Tongue (tissue), 1 donor: ENCODE measurements at regions not wholly inside any gene's neighbourhood (a gene's known extent, or its start where the extent isn't known, plus 50 kb on each side); places are given as distances from the start of the nearest gene placed in this dataset.
"Not testable (repeated sequence)": the region's sequence is repeated elsewhere in the genome, so short reads cannot be mapped to it uniquely, and the experiment has no call there.

ENCODE experiments used
- DNase-seq: peaks from one replicate; pipeline ENCODE4 v3.0.0-alpha.2; 2015

GRCh38 chr6:130557481-130558112 is 191.8 kb downstream of the TMEM200A start:
- no peak for DNase-seq

DNA sequence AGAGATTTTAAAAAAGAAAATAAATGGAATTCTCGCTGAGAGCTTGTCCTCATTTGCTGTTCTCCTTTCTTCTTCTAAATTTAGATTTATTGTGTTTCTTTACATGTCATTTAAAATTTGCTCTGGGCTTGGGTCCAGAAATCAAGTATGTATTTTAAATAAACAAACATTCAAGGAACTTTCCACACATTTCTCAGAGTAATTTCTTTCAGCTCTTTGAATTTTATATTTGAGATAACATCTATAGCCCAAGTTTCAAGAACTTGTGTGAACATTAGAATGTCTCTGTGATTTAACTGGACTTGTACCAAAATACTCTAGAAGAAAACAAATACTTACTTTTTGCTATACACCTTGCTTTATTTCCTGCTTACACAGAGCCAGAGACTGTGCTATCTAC is 192.3 kb downstream of the TMEM200A start:
- no peak for DNase-seq

DNA sequence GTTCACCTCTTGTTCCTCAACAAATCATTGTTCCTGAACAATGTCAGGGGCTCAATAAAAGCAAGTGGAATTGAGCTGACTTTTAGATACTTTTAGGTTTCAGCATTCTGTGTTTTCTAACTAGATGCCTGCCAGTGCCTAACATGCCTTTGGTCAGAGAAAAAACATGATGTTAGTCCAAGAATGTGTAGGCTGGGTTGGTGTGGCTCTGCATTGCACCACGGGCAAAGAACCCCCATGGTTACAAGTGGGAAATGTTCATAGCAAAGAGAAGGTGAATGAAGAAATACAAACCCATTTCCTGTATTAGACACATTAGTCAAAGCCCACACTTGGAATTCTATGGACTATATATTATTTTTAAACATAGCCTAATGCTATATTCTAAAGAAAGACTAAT is 193.3 kb downstream of the TMEM200A start:
- DNase-seq, result no peak

DNA sequence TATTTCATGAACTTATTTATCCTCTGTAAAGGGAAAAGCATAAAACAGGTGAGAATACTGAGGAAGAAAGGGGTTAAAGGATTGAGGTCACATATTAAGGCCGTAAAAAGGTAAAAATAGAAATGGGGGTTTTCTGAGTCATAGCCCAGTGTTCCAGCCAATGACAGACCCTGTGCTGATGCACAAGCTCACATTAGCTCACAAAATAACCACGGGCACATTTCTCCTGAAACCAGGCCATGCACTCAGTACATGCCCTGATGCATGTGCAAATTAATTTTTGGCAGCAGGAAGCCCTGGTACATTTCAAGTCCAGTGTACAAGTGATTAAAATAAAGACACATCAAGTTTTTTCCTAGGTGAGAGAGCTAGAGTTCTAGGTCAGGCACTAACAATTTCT is 194.4 kb downstream of the TMEM200A start:
- DNase-seq, result no peak

DNA sequence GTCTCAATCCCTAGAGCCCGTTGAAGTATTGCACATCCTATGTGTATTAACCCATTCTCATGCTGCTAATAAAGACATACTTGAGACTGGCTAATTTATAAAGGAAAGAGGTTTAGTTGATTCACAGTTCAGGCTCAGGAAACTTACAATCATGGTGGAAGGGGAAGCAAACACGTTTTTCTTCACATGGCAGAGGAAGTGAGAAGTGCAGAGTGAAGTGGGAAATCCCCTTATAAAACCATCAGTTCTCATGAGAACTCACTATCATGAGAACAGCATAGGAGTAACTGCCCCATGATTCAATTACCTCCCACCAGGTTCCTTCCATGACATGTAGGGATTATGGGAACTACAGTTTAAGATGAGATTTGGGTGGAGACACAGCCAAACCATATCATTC is 195.3 kb downstream of the TMEM200A start:
- DNase-seq, result not testable (repeated sequence)

DNA sequence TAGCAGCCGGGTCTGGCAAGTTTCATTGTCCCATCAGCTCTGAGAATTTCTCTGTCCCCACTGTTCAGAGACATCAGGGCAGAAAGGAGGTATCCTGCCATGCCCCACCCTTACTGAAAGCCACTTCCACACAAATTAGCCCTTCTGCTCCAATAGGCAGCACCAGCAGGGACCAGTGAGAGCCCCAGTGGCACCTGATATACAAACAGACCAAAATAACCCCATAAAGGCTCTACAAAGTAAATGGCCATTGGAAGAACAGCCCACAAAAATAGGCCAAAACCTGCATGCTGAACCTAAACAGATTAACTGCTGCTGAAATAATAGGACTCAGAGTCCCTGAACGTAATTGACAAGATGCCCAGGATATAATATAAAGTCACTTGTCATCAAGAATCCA is 199.9 kb downstream of the TMEM200A start:
- DNase-seq, result no peak

GRCh38 chr6:130574146-130574545 is 208.3 kb downstream of the TMEM200A start:
- DNase-seq, result peak; percentile 82

- no peak for DNase-seq
Measured at GRCh38 chr6:130575557-130575956, 209.7 kb downstream of the TMEM200A start.

GRCh38 chr6:130575971-130576370 is 210.2 kb downstream of the TMEM200A start:
- DNase-seq, result peak; percentile 15

DNA sequence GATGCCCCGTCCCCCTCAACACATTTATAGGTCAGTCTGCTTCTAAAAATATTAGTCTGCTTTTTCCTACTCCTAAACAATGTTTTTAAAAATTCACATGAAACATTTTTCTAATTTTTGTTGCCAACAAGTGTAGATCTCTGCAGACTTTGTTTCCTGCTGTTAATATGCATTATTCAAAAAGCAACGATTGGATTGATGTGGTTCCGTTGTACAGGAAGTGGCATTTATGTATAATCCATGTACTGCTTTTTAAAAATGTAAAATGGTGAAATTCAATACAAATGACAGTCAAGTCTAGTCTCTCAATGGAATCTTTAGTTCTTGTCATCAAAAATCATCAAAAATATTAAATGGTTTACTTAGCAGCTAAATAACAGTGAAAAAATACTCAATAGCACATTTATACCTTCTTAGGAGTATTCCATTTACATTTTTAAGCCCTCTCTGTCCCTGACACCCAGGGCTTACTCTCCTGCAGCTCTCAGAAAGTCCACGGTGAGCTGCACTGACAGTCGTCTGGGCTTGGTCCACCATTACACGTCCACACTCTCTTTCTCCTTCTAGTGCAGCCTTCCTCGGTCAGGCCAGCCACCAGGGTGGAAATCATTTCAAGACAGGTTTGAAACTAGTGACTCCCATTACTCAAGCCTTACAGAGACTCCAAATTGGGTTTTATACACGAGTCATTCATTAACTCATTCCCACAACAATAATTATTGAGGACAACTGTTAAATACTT is 211.5 kb downstream of the TMEM200A start:
- DNase-seq, result no peak

- no peak for DNase-seq
Measured at GRCh38 chr6:130578713-130579112, 212.9 kb downstream of the TMEM200A start.

GRCh38 chr6:130583268-130583667 is 217.5 kb downstream of the TMEM200A start:
- DNase-seq, result no peak

GRCh38 chr6:130585587-130585986 is 219.8 kb downstream of the TMEM200A start:
- DNase-seq, result no peak

- no peak for DNase-seq
Measured at GRCh38 chr6:130587778-130588520, 222.1 kb downstream of the TMEM200A start.

DNA sequence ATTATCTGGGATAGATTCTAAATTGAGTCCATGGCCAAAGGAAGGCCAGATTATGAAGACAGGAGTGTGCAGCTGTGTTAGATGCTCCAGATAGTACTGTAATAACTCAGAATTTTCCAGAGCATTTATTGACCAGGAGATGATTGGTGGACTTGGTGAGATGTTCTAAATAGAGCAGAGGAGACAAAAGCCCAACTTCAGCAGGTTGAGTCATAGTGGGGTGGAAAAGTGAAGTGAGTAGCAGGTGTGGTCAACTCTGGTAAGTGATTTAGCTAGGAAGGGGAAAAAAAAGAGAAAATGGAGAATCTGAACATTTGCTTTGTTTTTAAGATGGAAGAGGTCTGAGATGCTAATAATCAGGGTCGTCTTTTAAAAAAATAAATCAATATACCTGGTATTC is 227.4 kb downstream of the TMEM200A start:
- no peak for DNase-seq

DNA sequence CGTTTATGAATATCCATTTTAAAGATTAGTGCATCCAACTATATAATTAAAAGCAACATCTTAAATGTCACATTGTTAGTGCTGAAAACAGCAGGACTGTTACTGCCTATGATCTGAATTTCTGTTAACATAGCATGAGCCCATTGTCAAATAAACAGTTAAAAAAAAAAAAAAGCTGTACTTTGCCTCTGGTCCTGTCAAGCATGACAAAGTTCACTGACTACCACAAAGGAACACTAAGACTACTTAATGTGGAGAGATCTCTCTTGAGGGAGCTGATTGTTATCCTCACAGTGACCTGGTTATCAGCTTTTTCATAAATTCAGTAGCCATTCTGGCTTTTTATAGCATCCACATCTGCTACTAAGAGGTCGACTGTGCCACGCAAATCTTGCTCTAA is 228.1 kb downstream of the TMEM200A start:
- DNase-seq, result no peak

GRCh38 chr6:130598021-130598989 is 228.9 kb upstream of the SMLR1 start:
- no peak for DNase-seq

GRCh38 chr6:130600880-130601341 is 226.3 kb upstream of the SMLR1 start:
- no peak for DNase-seq

- DNase-seq, result no peak
Measured at GRCh38 chr6:130602151-130602770, 224.9 kb upstream of the SMLR1 start.

DNA sequence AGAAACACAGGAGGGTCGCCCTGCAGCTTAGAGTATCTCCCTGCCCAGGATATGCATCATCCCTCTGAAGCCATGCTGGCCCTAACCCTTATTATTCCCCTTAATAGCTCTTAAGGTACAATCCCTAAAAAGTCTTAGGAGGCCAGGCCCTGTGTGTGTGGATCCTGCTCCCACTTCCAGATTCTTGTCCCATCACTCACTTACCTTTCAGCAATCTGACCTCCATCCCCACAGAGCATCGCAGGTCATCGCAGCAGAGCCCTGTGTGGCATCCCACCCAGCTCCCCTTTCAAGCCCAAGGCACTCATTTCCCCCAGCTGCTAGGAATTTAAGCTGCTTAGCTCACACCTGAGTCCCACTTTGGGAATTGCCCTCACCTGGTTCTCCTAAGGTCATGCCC is 223.8 kb upstream of the SMLR1 start:
- DNase-seq, result no peak

- no peak for DNase-seq
Measured at GRCh38 chr6:130604841-130605399, 222.3 kb upstream of the SMLR1 start.
